ENCODE measurements at regions not wholly inside any gene's neighbourhood (a gene's known extent, or its start where the extent isn't known, plus 50 kb on each side); places are given as distances from the start of the nearest gene placed in this dataset.

DNA sequence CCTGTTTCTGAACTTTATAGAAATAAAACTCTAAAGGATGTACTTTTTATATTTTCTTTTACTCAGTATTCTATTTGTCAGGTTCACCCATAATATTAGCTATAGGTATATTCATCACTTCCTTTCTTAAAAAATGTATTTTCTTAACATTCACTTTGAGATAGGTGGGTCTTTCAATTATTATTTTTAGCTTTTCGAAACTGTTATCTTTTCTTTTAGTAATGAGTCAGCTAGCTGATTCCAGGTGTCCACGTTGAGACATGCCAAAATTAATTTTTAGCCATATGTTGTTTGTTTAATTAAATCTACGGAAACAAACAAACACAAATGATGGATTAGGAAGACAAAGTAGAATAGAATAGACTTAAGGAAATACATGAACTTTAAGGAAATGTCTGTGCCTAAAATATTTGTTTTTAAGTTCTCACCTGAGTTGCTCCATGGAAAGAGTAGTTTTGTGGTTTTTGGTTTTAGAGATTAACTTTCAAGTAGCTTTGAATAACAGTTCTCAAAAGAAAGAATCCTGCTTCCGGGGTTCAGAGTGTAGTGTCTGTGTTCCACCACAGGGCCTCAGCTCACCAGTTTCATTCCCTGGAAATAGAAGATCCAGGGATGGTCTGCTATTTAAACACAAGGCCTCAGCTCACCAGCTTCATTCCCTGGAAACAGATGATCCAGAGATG, 435.0 kb downstream of the HAO1 start:
- Histone ChIP-seq H3K36me3 (no peaks in the 10 kb centered on the region), H3K27ac (replicated peaks) (no peak overlapping the region), H3K4me1 (no peaks in the 10 kb centered on the region), H3K27me3 (ENCODE audit: low read depth) (no peaks in the 10 kb centered on the region), H3K9me3 (replicated peaks) (no peaks in the 10 kb centered on the region), H3K4me3 (no peak overlapping the region)
- TF ChIP-seq, protein P1, sequence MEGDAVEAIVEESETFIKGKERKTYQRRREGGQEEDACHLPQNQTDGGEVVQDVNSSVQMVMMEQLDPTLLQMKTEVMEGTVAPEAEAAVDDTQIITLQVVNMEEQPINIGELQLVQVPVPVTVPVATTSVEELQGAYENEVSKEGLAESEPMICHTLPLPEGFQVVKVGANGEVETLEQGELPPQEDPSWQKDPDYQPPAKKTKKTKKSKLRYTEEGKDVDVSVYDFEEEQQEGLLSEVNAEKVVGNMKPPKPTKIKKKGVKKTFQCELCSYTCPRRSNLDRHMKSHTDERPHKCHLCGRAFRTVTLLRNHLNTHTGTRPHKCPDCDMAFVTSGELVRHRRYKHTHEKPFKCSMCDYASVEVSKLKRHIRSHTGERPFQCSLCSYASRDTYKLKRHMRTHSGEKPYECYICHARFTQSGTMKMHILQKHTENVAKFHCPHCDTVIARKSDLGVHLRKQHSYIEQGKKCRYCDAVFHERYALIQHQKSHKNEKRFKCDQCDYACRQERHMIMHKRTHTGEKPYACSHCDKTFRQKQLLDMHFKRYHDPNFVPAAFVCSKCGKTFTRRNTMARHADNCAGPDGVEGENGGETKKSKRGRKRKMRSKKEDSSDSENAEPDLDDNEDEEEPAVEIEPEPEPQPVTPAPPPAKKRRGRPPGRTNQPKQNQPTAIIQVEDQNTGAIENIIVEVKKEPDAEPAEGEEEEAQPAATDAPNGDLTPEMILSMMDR (IDR thresholded peaks at IDR 0.05; ENCODE audit: borderline replicate concordance), result no peak
- no peak for DNase-seq
- intact Hi-C loops (cut with micrococcal nuclease), result no loop called here

DNA sequence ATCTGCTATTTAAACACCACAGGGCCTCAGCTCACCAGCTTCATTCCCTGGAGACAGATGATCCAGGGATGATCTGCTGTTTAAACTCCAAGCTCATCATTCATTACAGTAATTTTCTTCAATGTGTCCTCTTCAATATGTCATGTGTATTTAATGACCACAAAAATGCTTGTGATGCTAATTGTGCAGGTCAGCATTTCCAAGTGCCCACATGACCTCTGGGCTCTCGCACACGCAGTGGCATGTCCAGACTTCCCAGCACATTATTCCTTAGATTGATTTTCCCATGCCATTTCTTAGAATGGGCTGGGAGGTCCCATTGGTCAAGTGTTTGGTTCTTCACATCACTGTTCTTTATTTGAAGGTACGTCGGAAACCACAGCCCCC, 434.4 kb downstream of the HAO1 start:
- Histone ChIP-seq H3K27ac (replicated peaks) (no peak overlapping the region), H3K4me1 (no peaks in the 10 kb centered on the region), H3K36me3 (no peaks in the 10 kb centered on the region), H3K4me3 (no peak overlapping the region), H3K9me3 (replicated peaks) (no peaks in the 10 kb centered on the region), H3K27me3 (ENCODE audit: low read depth) (no peaks in the 10 kb centered on the region)
- TF ChIP-seq, protein P1 (IDR thresholded peaks at IDR 0.05; ENCODE audit: borderline replicate concordance), result no peak
- DNase-seq, result no peak
- intact Hi-C loops (cut with micrococcal nuclease), result no loop called here

DNA sequence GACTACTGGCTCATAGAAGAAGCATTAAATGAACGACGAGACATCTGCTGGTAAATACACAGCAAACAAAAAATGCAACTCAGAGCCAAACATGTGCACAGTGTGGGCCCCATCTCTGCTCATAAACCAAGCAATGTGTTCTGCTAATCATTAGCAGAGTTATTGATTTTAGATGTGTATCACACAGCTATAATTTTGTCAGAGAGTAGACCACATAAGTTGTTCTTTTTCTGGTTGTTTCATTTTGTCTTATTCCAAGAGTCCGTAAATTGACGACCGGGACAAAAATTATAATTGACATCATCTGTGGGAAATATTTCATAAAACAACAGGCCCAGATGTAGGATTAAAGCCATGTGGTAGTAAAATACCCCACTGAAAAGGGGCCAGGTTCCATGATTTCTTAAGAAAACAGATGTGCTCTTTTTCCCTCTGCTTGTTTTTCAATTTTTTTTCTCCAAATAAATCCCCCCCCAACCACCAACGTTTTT, 423.6 kb downstream of the HAO1 start:
- H3K4me1 ChIP-seq, result no peaks in the 10 kb centered on the region
- no peaks in the 10 kb centered on the region for H3K27me3 ChIP-seq (ENCODE audit: low read depth)
- no peak for DNase-seq
- TF ChIP-seq, protein P1 (IDR thresholded peaks at IDR 0.05; ENCODE audit: borderline replicate concordance), result no peak
- H3K36me3 ChIP-seq, result no peaks in the 10 kb centered on the region
- H3K27ac ChIP-seq (replicated peaks), result no peak overlapping the region
- intact Hi-C loops (cut with micrococcal nuclease), result no loop called here
- H3K9me3 ChIP-seq (replicated peaks), result no peaks in the 10 kb centered on the region
- H3K4me3 ChIP-seq, result no peak overlapping the region

DNA sequence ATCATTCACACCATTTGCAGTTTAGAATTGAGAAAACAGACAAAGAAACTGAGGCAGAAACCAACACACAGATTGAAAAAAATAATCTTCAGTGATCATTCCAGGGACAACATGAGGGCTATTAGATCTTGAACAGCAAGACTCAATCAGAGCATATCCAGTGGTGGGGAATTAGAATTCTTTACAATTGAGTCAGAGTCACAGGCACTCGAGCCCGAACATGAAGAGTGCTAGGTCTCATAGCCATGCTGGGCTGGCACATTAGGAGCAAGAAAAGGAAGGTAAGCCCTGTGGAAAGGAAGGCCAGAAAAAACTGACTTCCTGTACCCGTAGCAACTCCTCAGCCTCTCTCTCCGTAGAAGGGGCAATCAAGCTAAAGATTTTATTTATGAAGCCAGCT, 419.9 kb downstream of the HAO1 start:
- no peaks in the 10 kb centered on the region for H3K9me3 ChIP-seq (replicated peaks)
- no peaks in the 10 kb centered on the region for H3K4me1 ChIP-seq
- H3K27ac ChIP-seq (replicated peaks), result no peak overlapping the region
- H3K4me3 ChIP-seq, result no peak overlapping the region
- no peak for DNase-seq
- intact Hi-C loops (cut with micrococcal nuclease), result no loop called here
- no peaks in the 10 kb centered on the region for H3K27me3 ChIP-seq (ENCODE audit: low read depth)
- H3K36me3 ChIP-seq, result no peaks in the 10 kb centered on the region
- TF ChIP-seq, protein P1 (IDR thresholded peaks at IDR 0.05; ENCODE audit: borderline replicate concordance), result no peak

DNA sequence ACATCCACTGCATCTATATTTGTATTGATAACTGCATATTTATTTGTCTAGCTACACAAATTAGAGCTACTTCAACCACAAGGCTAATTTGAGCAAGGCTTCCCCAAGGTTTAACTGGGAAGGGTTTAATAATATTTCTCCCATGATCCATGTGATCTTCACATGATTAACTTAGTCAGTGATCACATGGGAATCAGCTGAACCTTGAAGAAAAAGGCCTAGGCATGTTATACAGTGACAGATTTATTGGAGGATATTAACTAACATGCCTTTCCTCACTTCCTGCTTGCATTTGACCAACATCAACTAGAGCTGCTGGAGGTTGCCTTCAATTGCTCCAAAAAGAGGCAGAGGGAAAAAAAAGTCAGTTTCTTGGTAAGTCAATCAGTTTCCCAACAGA, 417.0 kb downstream of the HAO1 start:
- Histone ChIP-seq H3K4me3 (no peak overlapping the region), H3K27me3 (ENCODE audit: low read depth) (no peaks in the 10 kb centered on the region), H3K9me3 (replicated peaks) (peaks cover 7% of the 10 kb centered on the region), H3K27ac (replicated peaks) (no peak overlapping the region), H3K36me3 (no peaks in the 10 kb centered on the region), H3K4me1 (no peaks in the 10 kb centered on the region)
- DNase-seq, result no peak
- TF ChIP-seq, protein P1 (IDR thresholded peaks at IDR 0.05; ENCODE audit: borderline replicate concordance), result no peak
- intact Hi-C loops (cut with micrococcal nuclease), result no loop called here
